ENCODE measurements at regions not wholly inside any gene's neighbourhood (a gene's known extent, or its start where the extent isn't known, plus 50 kb on each side); places are given as distances from the start of the nearest gene placed in this dataset.
A peak's percentile ranks its signal among the peaks of the same experiment; 100 is the strongest.
"Not testable (repeated sequence)": the region's sequence is repeated elsewhere in the genome, so short reads cannot be mapped to it uniquely, and the experiment has no call there.

DNA sequence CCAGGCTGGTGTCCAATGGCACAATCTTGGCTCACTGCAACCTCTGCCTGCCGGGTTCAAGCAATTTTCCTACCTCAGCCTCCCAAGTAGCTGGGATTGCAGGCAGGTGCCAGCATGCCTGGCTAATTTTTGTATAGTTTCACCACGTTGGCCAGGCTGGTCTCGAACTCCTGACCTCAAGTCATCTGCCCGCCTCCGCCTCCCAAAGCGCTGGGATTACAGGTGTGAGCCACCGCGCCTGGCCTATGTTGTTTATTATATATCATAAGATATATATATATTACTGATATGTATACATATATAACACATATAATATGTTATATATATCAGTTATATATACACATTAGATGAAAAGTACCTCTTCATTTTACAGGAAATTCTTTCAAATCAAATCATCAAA lies 914.7 kb downstream of the FOXD4L5 start:
- H3K27ac ChIP-seq (ENCODE audit: low read depth, low read length); H3K9me3 ChIP-seq (ENCODE audit: control insufficient read depth in 5 of 5, low read length in 5 of 5); H3K36me3 ChIP-seq (ENCODE audit: control insufficient read depth in 5 of 5, insufficient read depth in 5 of 5, low read length in 5 of 5); H3K27me3 ChIP-seq (ENCODE audit: control insufficient read depth in 5 of 5, insufficient read depth in 4 of 5, low read length in 5 of 5); H3K4me3 ChIP-seq (ENCODE audit: low read depth in 1 of 5, low read length in 5 of 5); H3K9ac ChIP-seq (ENCODE audit: low read length in 5 of 5); H3K4me1 ChIP-seq (ENCODE audit: control insufficient read depth in 5 of 5, insufficient read depth in 5 of 5, low read length in 5 of 5): not testable (repeated sequence)

DNA sequence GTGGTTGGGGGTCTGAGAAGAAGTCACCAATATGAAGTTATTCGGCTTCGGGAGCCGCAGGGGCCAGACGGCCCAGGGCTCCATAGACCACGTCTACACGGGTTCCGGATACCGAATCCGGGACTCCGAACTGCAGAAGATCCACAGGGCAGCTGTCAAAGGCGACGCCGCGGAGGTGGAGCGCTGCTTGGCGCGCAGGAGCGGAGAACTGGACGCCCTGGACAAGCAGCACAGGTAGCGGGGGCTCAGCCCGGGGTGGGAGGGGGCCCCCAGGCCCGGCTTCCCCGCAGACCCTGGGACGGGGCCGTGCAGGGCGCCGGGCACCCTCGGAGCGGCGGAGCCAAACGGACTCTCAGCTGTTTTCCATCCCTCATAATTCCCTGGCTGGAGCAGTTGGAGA lies 915.4 kb downstream of the FOXD4L5 start:
- H3K27me3 ChIP-seq (ENCODE audit: control insufficient read depth in 5 of 5, insufficient read depth in 4 of 5, low read length in 5 of 5); H3K36me3 ChIP-seq (ENCODE audit: control insufficient read depth in 5 of 5, insufficient read depth in 5 of 5, low read length in 5 of 5); H3K9ac ChIP-seq (ENCODE audit: low read length in 5 of 5); H3K9me3 ChIP-seq (ENCODE audit: control insufficient read depth in 5 of 5, low read length in 5 of 5); H3K4me1 ChIP-seq (ENCODE audit: control insufficient read depth in 5 of 5, insufficient read depth in 5 of 5, low read length in 5 of 5); H3K27ac ChIP-seq (ENCODE audit: low read depth, low read length); H3K4me3 ChIP-seq (ENCODE audit: low read depth in 1 of 5, low read length in 5 of 5): not testable (repeated sequence)

DNA sequence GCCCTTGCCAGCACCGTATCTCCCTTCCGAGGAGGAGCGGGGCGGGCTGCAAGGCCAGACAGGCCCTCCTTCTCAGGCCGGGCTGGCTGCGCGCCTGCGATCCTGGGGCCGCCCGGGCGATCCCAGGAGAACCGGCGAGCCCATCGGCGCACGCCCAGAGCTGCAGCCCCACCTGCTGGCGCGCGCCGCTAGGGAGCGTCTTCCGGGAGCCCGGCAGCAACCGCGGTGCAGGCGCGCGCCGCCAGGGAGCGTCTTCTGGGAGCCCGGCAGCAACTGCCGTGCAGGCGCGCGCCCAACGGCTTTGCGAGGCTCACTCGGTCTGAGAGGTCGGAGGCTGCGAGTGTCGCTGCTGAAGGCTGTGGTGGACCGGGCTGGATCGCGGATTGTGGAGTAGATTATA lies 915.9 kb downstream of the FOXD4L5 start:
- not testable (repeated sequence) for H3K27me3 ChIP-seq (ENCODE audit: control insufficient read depth in 5 of 5, insufficient read depth in 4 of 5, low read length in 5 of 5); H3K4me1 ChIP-seq (ENCODE audit: control insufficient read depth in 5 of 5, insufficient read depth in 5 of 5, low read length in 5 of 5); H3K27ac ChIP-seq (ENCODE audit: low read depth, low read length); H3K9me3 ChIP-seq (ENCODE audit: control insufficient read depth in 5 of 5, low read length in 5 of 5); H3K36me3 ChIP-seq (ENCODE audit: control insufficient read depth in 5 of 5, insufficient read depth in 5 of 5, low read length in 5 of 5); H3K9ac ChIP-seq (ENCODE audit: low read length in 5 of 5)
- peak overlapping the region in 1 of 5 donors; percentile 40 for H3K4me3 ChIP-seq (ENCODE audit: low read depth in 1 of 5, low read length in 5 of 5)

DNA sequence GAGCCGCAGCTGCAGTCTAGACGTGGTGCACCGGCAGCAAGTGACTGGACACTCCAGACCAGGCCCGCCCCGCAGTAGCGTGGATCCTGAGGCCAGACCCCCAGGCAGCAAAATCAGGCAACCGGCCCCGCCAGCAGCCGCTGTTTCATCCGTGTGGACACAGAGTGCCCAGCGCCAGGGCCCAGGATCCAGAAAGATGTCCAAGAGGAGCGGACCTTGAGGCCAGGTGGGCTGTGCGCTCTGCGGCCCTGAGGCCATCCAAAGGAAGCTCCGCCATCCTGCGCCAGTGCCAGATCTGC lies 916.4 kb downstream of the FOXD4L5 start:
- H3K27me3 ChIP-seq (ENCODE audit: control insufficient read depth in 5 of 5, insufficient read depth in 4 of 5, low read length in 5 of 5); H3K36me3 ChIP-seq (ENCODE audit: control insufficient read depth in 5 of 5, insufficient read depth in 5 of 5, low read length in 5 of 5); H3K4me3 ChIP-seq (ENCODE audit: low read depth in 1 of 5, low read length in 5 of 5); H3K9me3 ChIP-seq (ENCODE audit: control insufficient read depth in 5 of 5, low read length in 5 of 5); H3K9ac ChIP-seq (ENCODE audit: low read length in 5 of 5); H3K4me1 ChIP-seq (ENCODE audit: control insufficient read depth in 5 of 5, insufficient read depth in 5 of 5, low read length in 5 of 5); H3K27ac ChIP-seq (ENCODE audit: low read depth, low read length): not testable (repeated sequence)

DNA sequence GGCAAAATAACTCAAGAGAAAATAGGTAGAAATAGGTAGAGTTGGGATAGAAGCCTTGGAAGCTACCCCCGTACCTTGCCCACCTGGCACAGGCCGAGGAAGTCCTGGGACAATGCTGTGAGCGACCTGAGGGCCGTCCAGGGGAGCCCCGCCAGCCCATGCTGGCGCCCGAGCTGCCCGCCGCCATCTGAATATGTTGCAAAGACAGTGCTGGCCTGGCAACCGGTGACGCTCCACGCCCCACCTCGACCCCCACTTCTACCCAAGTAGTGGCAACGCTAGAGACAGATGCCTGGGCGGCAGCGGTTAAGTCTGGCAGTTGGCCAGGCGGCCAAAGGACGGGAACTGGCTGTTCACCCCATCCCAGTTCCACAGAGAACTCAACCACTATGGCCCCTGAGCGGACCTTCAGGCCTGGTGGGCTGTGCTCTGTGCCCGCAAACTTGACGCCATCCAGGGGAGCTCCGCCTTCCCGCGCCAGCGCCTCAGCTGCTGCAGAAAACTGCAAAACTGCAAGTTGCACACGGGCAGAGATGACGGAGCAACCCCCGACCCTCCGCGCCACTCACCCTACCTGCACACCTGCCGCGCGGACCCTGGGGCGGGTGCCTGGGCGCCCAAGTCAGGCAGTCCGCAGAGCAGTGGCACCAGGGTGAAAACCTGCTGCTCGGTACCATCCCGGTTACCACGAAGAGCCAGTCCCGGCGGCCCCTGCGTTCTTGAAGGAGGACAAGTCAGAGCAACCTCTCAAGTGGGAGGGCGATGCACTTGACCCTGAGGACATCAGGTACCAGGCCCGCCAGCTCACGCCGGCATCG lies 917.0 kb downstream of the FOXD4L5 start:
- H3K9ac ChIP-seq (ENCODE audit: low read length in 5 of 5); H3K9me3 ChIP-seq (ENCODE audit: control insufficient read depth in 5 of 5, low read length in 5 of 5); H3K27ac ChIP-seq (ENCODE audit: low read depth, low read length); H3K36me3 ChIP-seq (ENCODE audit: control insufficient read depth in 5 of 5, insufficient read depth in 5 of 5, low read length in 5 of 5); H3K4me3 ChIP-seq (ENCODE audit: low read depth in 1 of 5, low read length in 5 of 5); H3K27me3 ChIP-seq (ENCODE audit: control insufficient read depth in 5 of 5, insufficient read depth in 4 of 5, low read length in 5 of 5); H3K4me1 ChIP-seq (ENCODE audit: control insufficient read depth in 5 of 5, insufficient read depth in 5 of 5, low read length in 5 of 5): not testable (repeated sequence)
